ENCODE measurements at regions not wholly inside any gene's neighbourhood (a gene's known extent, or its start where the extent isn't known, plus 50 kb on each side); places are given as distances from the start of the nearest gene placed in this dataset.

GRCh38 chr3:94709249-94709902 is 646.5 kb downstream of the NSUN3 start:
- H3K9me3 Mint-ChIP-seq, result peaks cover 4 to 13% of the 10 kb centered on the region in 2 donors
- intact Hi-C loops (cut with micrococcal nuclease), result no loop called here
- H3K4me1 Mint-ChIP-seq, result no peaks in the 10 kb centered on the region
- H3K27ac Mint-ChIP-seq, result no peak overlapping the region
- WGBS (ENCODE audit: insufficient coverage), result 85% methylated on average over 1 of the region's 1 CpG
- no peak for DNase-seq
- Histone ChIP-seq H3K36me3 (ENCODE audit: control insufficient read depth, insufficient read depth, low read length) (no peaks in the 10 kb centered on the region), H3K27ac (ENCODE audit: low read length) (no peak overlapping the region), H3K4me1 (ENCODE audit: control insufficient read depth, insufficient read depth, low read length) (no peaks in the 10 kb centered on the region), H3K9me3 (ENCODE audit: control insufficient read depth, insufficient read depth, low read length) (no peaks in the 10 kb centered on the region), H3K27me3 (ENCODE audit: control insufficient read depth, insufficient read depth, low read length) (no peaks in the 10 kb centered on the region), H3K4me3 (ENCODE audit: low read length) (no peak overlapping the region)
- H3K36me3 Mint-ChIP-seq, result no peaks in the 10 kb centered on the region
- H3K4me3 Mint-ChIP-seq, result no peak overlapping the region
- no peak for ATAC-seq
- no peaks in the 10 kb centered on the region for H3K27me3 Mint-ChIP-seq (ENCODE audit: low read depth in 2 of 2)
- TF ChIP-seq CTCF (IDR thresholded peaks at IDR 0.05), result no peak

GRCh38 chr3:94714194-94714593 is 651.3 kb downstream of the NSUN3 start:
- no peaks in the 10 kb centered on the region for H3K4me1 ChIP-seq (ENCODE audit: control insufficient read depth, insufficient read depth, low read length)
- H3K9me3 ChIP-seq (ENCODE audit: control insufficient read depth, insufficient read depth, low read length), result no peaks in the 10 kb centered on the region
- no peak for TF ChIP-seq CTCF (IDR thresholded peaks at IDR 0.05)
- no peak for DNase-seq
- Mint-ChIP-seq H3K27ac (no peak overlapping the region), H3K4me1 (no peaks in the 10 kb centered on the region), H3K9me3 (peaks cover 6 to 16% of the 10 kb centered on the region in 2 donors), H3K27me3 (ENCODE audit: low read depth in 2 of 2) (no peaks in the 10 kb centered on the region), H3K36me3 (no peaks in the 10 kb centered on the region), H3K4me3 (no peak overlapping the region)
- H3K27ac ChIP-seq (ENCODE audit: low read length), result no peak overlapping the region
- H3K36me3 ChIP-seq (ENCODE audit: control insufficient read depth, insufficient read depth, low read length), result no peaks in the 10 kb centered on the region
- no peaks in the 10 kb centered on the region for H3K27me3 ChIP-seq (ENCODE audit: control insufficient read depth, insufficient read depth, low read length)
- no peak overlapping the region for H3K4me3 ChIP-seq (ENCODE audit: low read length)
- no peak for ATAC-seq
- intact Hi-C loops (cut with micrococcal nuclease), result no loop called here

GRCh38 chr3:94716326-94717018 is 653.6 kb downstream of the NSUN3 start:
- H3K36me3 Mint-ChIP-seq, result no peaks in the 10 kb centered on the region

More at GRCh38 chr3:94716326-94717018, 653.6 kb downstream of the NSUN3 start:
- H3K9me3 ChIP-seq (ENCODE audit: control insufficient read depth, insufficient read depth, low read length), result no peaks in the 10 kb centered on the region
- H3K36me3 ChIP-seq (ENCODE audit: control insufficient read depth, insufficient read depth, low read length), result no peaks in the 10 kb centered on the region
- WGBS (ENCODE audit: insufficient coverage), result 67% methylated on average over 1 of the region's 2 CpGs
- H3K4me3 ChIP-seq (ENCODE audit: low read length), result no peak overlapping the region
- TF ChIP-seq CTCF (IDR thresholded peaks at IDR 0.05), result no peak
- Mint-ChIP-seq H3K4me3 (no peak overlapping the region), H3K4me1 (no peaks in the 10 kb centered on the region), H3K9me3 (peaks cover 10 to 13% of the 10 kb centered on the region in 2 donors), H3K27ac (no peak overlapping the region), H3K27me3 (ENCODE audit: low read depth in 2 of 2) (no peaks in the 10 kb centered on the region)
- no peak overlapping the region for H3K27ac ChIP-seq (ENCODE audit: low read length)
- ATAC-seq (no peak), DNase-seq (no peak)
- H3K4me1 ChIP-seq (ENCODE audit: control insufficient read depth, insufficient read depth, low read length), result no peaks in the 10 kb centered on the region
- intact Hi-C loops (cut with micrococcal nuclease), result no loop called here
- no peaks in the 10 kb centered on the region for H3K27me3 ChIP-seq (ENCODE audit: control insufficient read depth, insufficient read depth, low read length)

Measured in natural killer cell (primary cell).